Stimulated activated CD4-positive, alpha-beta T cell treated with anti-CD3 and anti-CD28 coated beads, Interleukin-15, amount 100 ng/mL, for 48 hours (primary cell): ENCODE measurements at regions not wholly inside any gene's neighbourhood (a gene's known extent, or its start where the extent isn't known, plus 50 kb on each side); places are given as distances from the start of the nearest gene placed in this dataset.
"Not testable (repeated sequence)": the region's sequence is repeated elsewhere in the genome, so short reads cannot be mapped to it uniquely, and the experiment has no call there.

Experiments
- DNase-seq, 2 donors: peaks; one replicate each; pipeline ENCODE4 v3.0.0-alpha.2; 2020; ENCODE audit warnings: low read depth in 2 of 2

- DNase-seq = no peak
These were observed 94.5 kb upstream of the CARD11 start for GRCh38 chr7:3138206-3138605.

GRCh38 chr7:3138997-3139396, 95.3 kb upstream of the CARD11 start:
- DNase-seq = no peak

GRCh38 chr7:3140834-3141233, 97.2 kb upstream of the CARD11 start:
- DNase-seq = no peak

- DNase-seq = no peak
These were observed 97.7 kb upstream of the CARD11 start for GRCh38 chr7:3141326-3141725.

GRCh38 chr7:3143869-3144775, 100.5 kb upstream of the CARD11 start:
- DNase-seq = no peak

GRCh38 chr7:3144776-3145125, 101.1 kb upstream of the CARD11 start:
- not testable (repeated sequence) for DNase-seq

GRCh38 chr7:3146571-3147226, 103.0 kb upstream of the CARD11 start:
- no peak for DNase-seq

- not testable (repeated sequence) for DNase-seq
These were observed 104.8 kb upstream of the CARD11 start for GRCh38 chr7:3148471-3148870.

- no peak for DNase-seq
These were observed 105.7 kb upstream of the CARD11 start for GRCh38 chr7:3149231-3149995.

GRCh38 chr7:3150027-3150426, 106.4 kb upstream of the CARD11 start:
- no peak for DNase-seq

- DNase-seq = no peak
These were observed 108.1 kb upstream of the CARD11 start for GRCh38 chr7:3151784-3152183.

- DNase-seq = no peak
These were observed 109.0 kb upstream of the CARD11 start for GRCh38 chr7:3152714-3153113.

- no peak for DNase-seq
These were observed 109.5 kb upstream of the CARD11 start for GRCh38 chr7:3153118-3153517.

GRCh38 chr7:3154317-3154716, 110.7 kb upstream of the CARD11 start:
- no peak for DNase-seq

- peak in 1 of 2 donors; percentile 52 for DNase-seq
These were observed 111.3 kb upstream of the CARD11 start for GRCh38 chr7:3154881-3155494.

- no peak for DNase-seq
These were observed 112.8 kb upstream of the CARD11 start for GRCh38 chr7:3156508-3156907.

GRCh38 chr7:3157566-3158287, 114.1 kb upstream of the CARD11 start:
- DNase-seq = no peak

GRCh38 chr7:3158341-3158760, 114.7 kb upstream of the CARD11 start:
- no peak for DNase-seq

GRCh38 chr7:3159039-3159438, 115.4 kb upstream of the CARD11 start:
- DNase-seq = no peak

- DNase-seq = no peak
These were observed 115.8 kb upstream of the CARD11 start for GRCh38 chr7:3159445-3159844.

GRCh38 chr7:3159926-3160325, 116.3 kb upstream of the CARD11 start:
- not testable (repeated sequence) for DNase-seq
